ENCODE measurements at regions not wholly inside any gene's neighbourhood (a gene's known extent, or its start where the extent isn't known, plus 50 kb on each side); places are given as distances from the start of the nearest gene placed in this dataset.
"Not testable (repeated sequence)": the region's sequence is repeated elsewhere in the genome, so short reads cannot be mapped to it uniquely, and the experiment has no call there.

GRCh38 chr11:19429108-19429760, 188.5 kb upstream of the E2F8 start:
- no peak for DNase-seq

DNA sequence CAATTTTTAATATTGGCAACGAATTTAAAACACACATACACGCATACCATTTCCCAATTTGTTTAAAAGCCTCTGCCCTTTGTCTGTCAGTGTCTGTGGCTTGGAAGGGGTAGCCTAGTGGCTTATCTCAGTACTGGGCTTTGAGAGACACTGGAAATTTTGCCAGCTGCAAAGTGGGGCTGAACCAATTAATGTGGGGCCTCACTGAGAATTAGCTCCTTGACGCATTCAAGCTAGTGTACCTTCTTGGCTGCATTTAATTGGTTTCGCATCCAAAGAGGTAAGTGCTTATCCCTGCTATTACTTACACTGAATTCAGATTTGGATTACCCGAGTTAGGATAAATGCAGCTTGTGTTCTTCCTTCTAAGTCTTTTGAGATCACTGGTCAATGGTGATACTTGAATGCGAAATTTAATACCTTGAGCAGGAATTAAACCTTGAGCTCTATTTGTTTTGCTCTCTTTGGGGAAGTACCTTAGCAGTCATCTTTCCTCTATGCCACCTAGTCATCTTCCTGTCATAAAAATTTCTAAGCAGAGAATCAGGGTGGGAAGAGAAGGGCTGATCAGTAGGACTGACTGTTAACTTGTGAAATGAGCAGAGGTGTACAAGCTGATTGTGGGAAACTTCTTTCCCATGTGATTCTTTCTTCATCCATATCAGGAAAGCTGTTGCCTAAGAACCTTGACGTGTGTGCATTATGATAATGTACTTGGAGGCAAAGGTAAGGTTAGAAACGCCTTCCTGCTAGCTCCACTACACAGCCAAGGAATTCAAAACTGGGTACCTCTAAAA, 187.7 kb upstream of the E2F8 start:
- DNase-seq = no peak

GRCh38 chr11:19426756-19427403, 186.1 kb upstream of the E2F8 start:
- no peak for DNase-seq

DNA sequence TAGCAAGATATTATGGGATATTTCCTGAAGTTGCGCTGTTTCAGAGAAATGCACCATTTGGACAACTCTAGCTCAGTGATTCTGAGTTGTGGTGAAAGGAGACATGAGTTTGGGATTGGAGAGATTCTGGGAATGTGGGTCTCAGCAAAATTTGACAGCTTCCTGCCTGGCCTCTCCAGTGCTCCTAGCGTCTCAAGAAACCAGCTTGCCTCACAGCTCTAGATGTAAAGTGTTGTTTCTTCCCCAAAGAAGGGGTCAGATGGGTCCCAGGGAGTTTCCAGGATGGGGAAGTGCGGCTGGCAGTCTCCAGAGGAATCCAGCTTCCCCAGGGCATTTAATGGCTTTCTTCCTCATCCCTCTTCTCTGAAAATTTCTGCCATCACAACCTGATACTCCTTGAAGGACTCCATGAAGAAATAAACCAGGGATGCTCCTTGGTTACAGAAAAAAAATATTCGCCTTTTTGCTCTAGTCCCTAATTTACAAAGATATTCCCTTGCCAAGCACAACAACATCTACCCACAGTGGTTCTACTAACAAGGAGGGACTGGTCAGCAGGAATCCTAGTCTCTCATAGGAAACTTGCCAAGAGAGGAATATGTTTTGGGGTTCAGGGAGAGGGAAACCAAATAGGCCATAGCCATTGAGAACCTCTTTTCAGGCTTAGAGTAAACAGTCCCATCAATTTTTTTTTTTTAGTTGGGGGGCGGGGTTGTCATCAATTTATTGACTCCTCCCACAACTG, 185.4 kb upstream of the E2F8 start:
- no peak for DNase-seq

DNA sequence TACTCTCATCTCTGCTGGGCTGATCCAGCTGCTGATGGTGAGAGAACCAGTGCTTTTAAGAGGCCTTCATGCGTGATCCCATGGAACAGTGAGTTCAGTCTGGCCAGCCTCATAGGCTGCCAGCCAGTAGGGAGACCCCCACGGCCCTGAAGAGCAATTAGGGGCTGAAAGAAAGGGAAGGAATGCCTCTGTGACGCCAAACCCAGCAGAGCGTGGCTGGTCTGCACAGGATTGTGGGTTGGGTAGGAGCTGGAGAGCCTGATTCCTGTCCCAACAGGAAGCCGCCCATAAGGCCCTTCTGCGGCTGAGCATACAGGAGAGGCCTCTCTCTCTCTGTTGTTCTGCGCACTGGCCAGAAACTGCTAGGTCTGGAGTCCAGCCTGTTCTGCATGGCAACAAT, 181.5 kb upstream of the E2F8 start:
- DNase-seq = no peak

- no peak for DNase-seq
These were observed 180.3 kb upstream of the E2F8 start for GRCh38 chr11:19420868-19421533.

DNA sequence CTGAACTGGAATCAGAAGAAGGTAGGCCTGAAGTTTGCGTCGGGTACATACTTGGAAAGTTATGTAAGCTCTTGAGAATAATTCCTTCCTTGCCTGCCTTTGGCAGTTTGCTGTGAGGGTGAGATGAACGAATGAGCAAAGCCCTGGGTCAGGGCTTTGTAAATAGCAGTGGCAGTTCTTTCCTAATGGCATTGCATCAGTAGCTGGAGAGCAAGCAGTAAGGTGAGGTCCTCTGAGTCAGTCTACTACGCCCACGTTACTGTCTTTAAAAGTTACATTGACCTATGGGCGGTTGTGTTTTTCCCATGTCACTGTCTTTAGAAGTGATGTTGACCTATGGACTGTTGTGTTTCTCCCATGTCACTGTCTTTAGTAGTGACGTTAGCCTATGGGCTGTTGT, 179.1 kb upstream of the E2F8 start:
- DNase-seq = no peak

GRCh38 chr11:19419021-19419750, 178.4 kb upstream of the E2F8 start:
- DNase-seq = no peak

DNA sequence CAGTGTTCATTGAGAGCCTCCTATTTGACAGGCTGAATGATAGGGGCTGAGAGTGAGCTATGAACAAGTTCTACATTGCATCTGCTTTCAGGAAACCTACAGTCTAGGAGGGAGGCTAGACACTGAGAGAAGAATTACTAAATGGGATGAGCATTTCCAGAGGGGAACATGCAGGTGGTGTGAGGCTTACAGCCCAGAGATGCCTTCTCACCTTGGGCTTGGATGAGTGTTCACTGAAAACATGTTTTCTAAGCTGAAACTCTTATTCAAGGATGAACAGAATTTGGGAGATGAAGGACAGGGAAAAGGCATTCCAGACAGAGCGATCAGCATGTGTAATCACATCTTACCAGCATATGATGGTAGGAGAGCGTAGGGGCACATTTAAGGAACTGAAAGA, 177.5 kb upstream of the E2F8 start:
- DNase-seq = no peak

GRCh38 chr11:19412070-19412469, 171.3 kb upstream of the E2F8 start:
- not testable (repeated sequence) for DNase-seq

- DNase-seq = no peak
These were observed 169.3 kb upstream of the E2F8 start for GRCh38 chr11:19410032-19410431.

DNA sequence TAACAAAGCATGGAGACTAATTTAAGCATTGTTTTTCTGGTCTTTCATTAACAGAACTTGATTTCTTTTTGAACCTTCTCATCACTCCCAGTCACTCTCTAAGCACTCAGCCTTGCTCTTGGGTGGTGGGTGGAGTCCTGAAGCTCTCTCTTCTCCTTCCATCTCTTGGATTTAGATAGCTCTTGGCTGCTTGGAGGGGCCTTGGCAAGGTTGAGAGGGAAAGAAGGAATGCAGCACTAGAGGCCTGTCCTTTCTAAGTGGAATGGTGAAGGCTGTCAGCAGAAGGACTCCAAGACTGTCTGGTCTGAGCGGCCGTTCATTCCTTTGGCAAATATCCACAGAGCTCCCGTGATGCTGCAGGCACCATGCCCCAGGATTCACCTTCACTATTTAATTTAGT, 168.6 kb upstream of the E2F8 start:
- no peak for DNase-seq

GRCh38 chr11:19407677-19408270, 167.0 kb upstream of the E2F8 start:
- no peak for DNase-seq

DNA sequence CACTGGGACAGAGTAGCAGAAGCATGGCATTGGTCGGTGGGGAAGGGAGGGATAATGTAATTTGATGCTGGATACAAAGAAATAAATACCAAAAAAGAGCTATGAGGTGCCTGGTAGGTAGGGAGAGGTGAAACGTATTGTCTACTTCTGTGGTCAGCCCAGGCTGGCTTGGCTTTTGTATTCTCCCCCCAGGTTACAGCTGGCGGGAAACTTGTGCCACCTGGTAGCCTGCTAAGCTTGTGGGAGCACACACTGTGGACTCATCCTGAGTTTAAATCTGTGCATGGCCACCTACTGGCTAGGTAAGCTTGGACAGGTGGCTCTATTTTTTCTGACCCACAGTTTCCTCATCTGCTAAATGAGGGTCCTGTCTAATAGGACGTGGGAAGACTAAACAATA, 165.2 kb upstream of the E2F8 start:
- no peak for DNase-seq

- no peak for DNase-seq
These were observed 164.0 kb upstream of the E2F8 start for GRCh38 chr11:19404787-19405186.

DNA sequence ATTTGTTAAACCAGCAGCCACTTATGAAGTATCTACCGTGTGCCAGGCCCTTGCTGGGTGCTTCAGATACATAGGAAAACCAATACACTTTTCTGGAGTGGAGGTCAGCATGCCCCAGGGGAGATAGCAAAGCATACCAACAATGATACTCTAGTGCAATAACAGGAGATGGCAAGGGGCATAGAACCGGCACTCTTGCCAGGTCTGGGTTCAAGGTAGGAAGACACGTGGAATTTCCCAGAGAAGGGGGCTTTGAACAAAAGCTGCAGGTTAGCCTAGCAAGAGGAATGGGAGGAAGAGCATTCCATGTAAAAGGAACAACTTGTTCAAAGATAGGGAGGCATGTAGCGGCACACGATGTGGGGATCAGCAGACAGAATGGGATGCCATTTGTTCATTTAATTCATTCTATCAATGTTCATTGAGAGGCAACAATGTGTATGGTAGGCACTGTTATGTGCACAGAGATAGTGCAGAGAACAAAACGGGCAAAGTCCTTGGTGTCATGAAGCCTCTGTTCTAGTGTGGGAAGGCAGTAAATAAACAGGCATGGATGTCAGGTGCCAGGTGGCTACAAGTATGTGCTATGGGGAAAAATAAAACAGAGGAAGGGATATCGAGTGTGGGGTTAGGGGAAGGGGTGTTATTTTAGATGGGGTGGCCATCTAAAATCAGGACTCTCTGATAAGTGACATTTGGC, 162.6 kb upstream of the E2F8 start:
- no peak for DNase-seq

DNA sequence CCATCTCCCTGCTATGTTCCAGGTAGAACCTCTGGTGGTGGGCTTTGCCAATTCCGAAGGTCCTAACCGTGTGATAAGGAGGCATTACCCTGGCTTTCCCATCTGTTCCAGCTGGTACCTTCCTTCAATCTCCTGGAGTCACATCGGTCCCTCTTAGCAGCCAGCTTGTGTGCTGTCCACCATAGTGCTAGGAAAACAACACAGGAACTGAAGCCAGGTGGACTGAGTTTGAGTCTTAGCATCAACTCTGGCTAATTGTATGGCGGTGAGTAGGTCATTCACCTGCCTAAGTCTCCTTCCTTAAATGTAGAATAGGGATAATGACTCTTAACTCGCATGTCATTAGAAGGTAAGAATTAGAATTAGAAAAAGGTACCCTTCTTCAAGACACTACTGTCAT, 159.6 kb upstream of the E2F8 start:
- no peak for DNase-seq

DNA sequence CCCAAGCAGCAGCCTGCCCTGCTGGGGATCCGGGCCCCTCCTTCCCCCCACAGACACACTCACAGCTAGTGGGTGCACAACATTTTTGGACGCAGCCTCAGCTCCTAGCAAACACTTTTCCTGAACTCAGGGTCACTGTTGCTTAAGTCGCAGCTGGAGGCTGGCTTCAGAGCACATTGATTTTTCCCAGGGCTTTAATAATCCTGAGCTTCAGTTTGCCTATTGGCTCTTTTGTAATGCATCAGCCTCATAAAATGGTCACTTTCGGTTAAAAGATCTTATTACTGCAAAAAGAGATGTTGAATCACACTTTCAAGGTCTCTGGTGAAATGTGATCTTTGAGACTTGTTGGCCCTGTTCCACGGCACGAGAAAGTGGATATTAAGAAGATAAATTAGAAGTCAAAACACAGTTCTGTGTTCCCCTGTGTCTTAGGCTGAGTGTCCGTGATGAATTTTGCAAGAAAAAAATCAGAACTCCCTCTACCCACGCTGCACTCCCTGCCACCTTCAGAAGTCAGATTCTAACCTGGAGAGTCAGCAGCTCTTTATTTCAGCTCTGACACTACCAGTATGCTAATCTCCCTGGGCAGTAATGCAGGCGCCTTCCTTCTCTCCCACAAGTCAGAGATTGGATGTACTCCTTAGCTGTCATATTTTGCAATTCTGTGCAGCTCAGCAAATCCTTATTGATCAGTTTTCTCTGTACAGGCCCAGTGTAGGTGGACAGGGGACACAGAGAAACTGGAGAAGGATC, 158.2 kb upstream of the E2F8 start:
- DNase-seq = no peak

DNA sequence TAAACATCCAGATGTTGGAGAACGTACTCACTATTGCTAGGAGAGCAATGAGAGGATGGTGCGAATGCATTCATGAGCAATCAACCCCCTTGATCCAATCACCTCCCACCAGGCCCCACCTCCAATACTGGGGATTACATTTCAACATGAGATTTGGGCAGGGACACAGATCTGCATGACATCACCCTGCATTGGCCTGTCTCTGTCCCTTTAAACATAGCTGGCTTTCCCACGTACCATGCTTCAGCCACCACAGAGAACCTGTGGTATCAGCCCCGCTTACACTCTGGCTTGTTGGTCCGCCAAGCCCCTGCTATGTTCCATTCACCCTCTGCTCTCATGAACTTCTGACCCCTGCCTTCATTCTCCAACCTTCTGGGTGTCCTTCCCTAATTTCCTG, 157.5 kb upstream of the E2F8 start:
- DNase-seq = no peak

GRCh38 chr11:19395050-19395449, 154.3 kb upstream of the E2F8 start:
- no peak for DNase-seq
